IPS DF 6.9 (cell line): ENCODE measurements at regions not wholly inside any gene's neighbourhood (a gene's known extent, or its start where the extent isn't known, plus 50 kb on each side); places are given as distances from the start of the nearest gene placed in this dataset.

Source experiments
- DNase-seq: peaks from one replicate; pipeline ENCODE4 v3.0.0-alpha.2; 2013; ENCODE audit warnings: low read depth, low spot score
- H3K27ac ChIP-seq: one replicate; pipeline ENCODE4 v1.5.1; 2013; ENCODE audit warnings: low read length, control low read depth
- H3K27me3 ChIP-seq: 2 replicates; pipeline ENCODE4 v1.6.1; 2013; ENCODE audit warnings: mild to moderate bottlenecking, low read length; ENCODE audit not compliant: control insufficient read depth, insufficient read depth
- H3K36me3 ChIP-seq: 2 replicates; pipeline ENCODE4 v1.6.1; 2013; ENCODE audit warnings: low read length; ENCODE audit not compliant: control insufficient read depth, insufficient read depth
- H3K4me1 ChIP-seq: 2 replicates; pipeline ENCODE4 v1.6.1; 2013; ENCODE audit warnings: low read length; ENCODE audit not compliant: control insufficient read depth, insufficient read depth
- H3K4me3 ChIP-seq: 2 replicates; pipeline ENCODE4 v1.5.1; 2013; ENCODE audit warnings: mild to moderate bottlenecking, low read length
- H3K9me3 ChIP-seq: 2 replicates; pipeline ENCODE4 v1.6.1; 2013; ENCODE audit warnings: low read length, inconsistent platforms; ENCODE audit not compliant: control insufficient read depth, insufficient read depth
- WGBS: extraction: QIAGEN DNeasy Blood & Tissue Kit; methylation state at CpG from one replicate; pipeline ENCODE4 v1.1.7; 2013; ENCODE audit warnings: mixed read lengths, missing lambda C conversion rate; ENCODE audit not compliant: insufficient read length, insufficient coverage; 5-methylcytosine and 5-hydroxymethylcytosine counted together

GRCh38 chr20:22763257-22763906 is 179.0 kb upstream of the FOXA2 start:
- Histone ChIP-seq H3K4me3 (no peak overlapping the region), H3K4me1 (no peaks in the 10 kb centered on the region), H3K27ac (no peak overlapping the region), H3K27me3 (no peaks in the 10 kb centered on the region), H3K9me3 (no peaks in the 10 kb centered on the region), H3K36me3 (no peaks in the 10 kb centered on the region)
- no CpG with 5 or more reads among the region's 9 CpGs for WGBS
- no peak for DNase-seq

- H3K9me3 ChIP-seq = no peaks in the 10 kb centered on the region
- no peaks in the 10 kb centered on the region for H3K27me3 ChIP-seq
- no peak overlapping the region for H3K27ac ChIP-seq
- no peaks in the 10 kb centered on the region for H3K36me3 ChIP-seq
- H3K4me3 ChIP-seq = no peak overlapping the region
- no peak for DNase-seq
- no CpG with 5 or more reads among the region's 11 CpGs for WGBS
- H3K4me1 ChIP-seq = no peaks in the 10 kb centered on the region
These were observed 184.2 kb upstream of the FOXA2 start for GRCh38 chr20:22768266-22769178.

GRCh38 chr20:22770241-22770800 is 185.9 kb upstream of the FOXA2 start:
- DNase-seq = no peak
- H3K4me1 ChIP-seq = no peaks in the 10 kb centered on the region
- H3K4me3 ChIP-seq = no peak overlapping the region
- no peaks in the 10 kb centered on the region for H3K36me3 ChIP-seq
- H3K9me3 ChIP-seq = no peaks in the 10 kb centered on the region
- no peaks in the 10 kb centered on the region for H3K27me3 ChIP-seq
- no peak overlapping the region for H3K27ac ChIP-seq

- Histone ChIP-seq H3K27ac (no peak overlapping the region), H3K36me3 (no peaks in the 10 kb centered on the region), H3K9me3 (no peaks in the 10 kb centered on the region), H3K27me3 (no peaks in the 10 kb centered on the region), H3K4me1 (no peaks in the 10 kb centered on the region), H3K4me3 (no peak overlapping the region)
- no peak for DNase-seq
- WGBS = no CpG with 5 or more reads among the region's 5 CpGs
These were observed 187.3 kb upstream of the FOXA2 start for GRCh38 chr20:22771706-22772105.

GRCh38 chr20:22773344-22773743 is 189.0 kb upstream of the FOXA2 start:
- H3K27me3 ChIP-seq = no peaks in the 10 kb centered on the region
- no peaks in the 10 kb centered on the region for H3K9me3 ChIP-seq
- no peaks in the 10 kb centered on the region for H3K4me1 ChIP-seq
- no CpG with 5 or more reads among the region's 3 CpGs for WGBS
- H3K4me3 ChIP-seq = no peak overlapping the region
- H3K36me3 ChIP-seq = no peaks in the 10 kb centered on the region
- no peak for DNase-seq
- H3K27ac ChIP-seq = no peak overlapping the region

GRCh38 chr20:22775256-22775655 is 190.9 kb upstream of the FOXA2 start:
- Histone ChIP-seq H3K4me1 (no peaks in the 10 kb centered on the region), H3K9me3 (no peaks in the 10 kb centered on the region), H3K4me3 (no peak overlapping the region), H3K36me3 (no peaks in the 10 kb centered on the region), H3K27me3 (no peaks in the 10 kb centered on the region), H3K27ac (no peak overlapping the region)
- DNase-seq = no peak
- WGBS = no CpG with 5 or more reads among the region's 1 CpG

- no CpG with 5 or more reads among the region's 2 CpGs for WGBS
- H3K4me1 ChIP-seq = no peaks in the 10 kb centered on the region
- no peak for DNase-seq
- no peaks in the 10 kb centered on the region for H3K36me3 ChIP-seq
- H3K27ac ChIP-seq = no peak overlapping the region
- H3K4me3 ChIP-seq = no peak overlapping the region
- H3K27me3 ChIP-seq = no peaks in the 10 kb centered on the region
- no peaks in the 10 kb centered on the region for H3K9me3 ChIP-seq
These were observed 191.3 kb upstream of the FOXA2 start for GRCh38 chr20:22775671-22776139.

GRCh38 chr20:22776369-22776768 is 192.0 kb upstream of the FOXA2 start:
- no peak for DNase-seq
- Histone ChIP-seq H3K36me3 (no peaks in the 10 kb centered on the region), H3K4me3 (no peak overlapping the region), H3K4me1 (no peaks in the 10 kb centered on the region), H3K27me3 (no peaks in the 10 kb centered on the region), H3K9me3 (no peaks in the 10 kb centered on the region), H3K27ac (no peak overlapping the region)
- no CpG with 5 or more reads among the region's 3 CpGs for WGBS

- no peak for DNase-seq
- Histone ChIP-seq H3K27ac (no peak overlapping the region), H3K4me1 (no peaks in the 10 kb centered on the region), H3K4me3 (no peak overlapping the region), H3K9me3 (no peaks in the 10 kb centered on the region), H3K27me3 (no peaks in the 10 kb centered on the region), H3K36me3 (no peaks in the 10 kb centered on the region)
- no CpG with 5 or more reads among the region's 2 CpGs for WGBS
These were observed 195.5 kb upstream of the FOXA2 start for GRCh38 chr20:22779878-22780277.

- H3K27me3 ChIP-seq = no peaks in the 10 kb centered on the region
- no peak overlapping the region for H3K27ac ChIP-seq
- no peak for DNase-seq
- no peak overlapping the region for H3K4me3 ChIP-seq
- WGBS = no CpG with 5 or more reads among the region's 2 CpGs
- H3K36me3 ChIP-seq = no peaks in the 10 kb centered on the region
- H3K4me1 ChIP-seq = no peaks in the 10 kb centered on the region
- H3K9me3 ChIP-seq = no peaks in the 10 kb centered on the region
These were observed 197.5 kb upstream of the FOXA2 start for GRCh38 chr20:22781869-22782268.
